Mononuclear cell (primary cell): ENCODE measurements at regions not wholly inside any gene's neighbourhood (a gene's known extent, or its start where the extent isn't known, plus 50 kb on each side); places are given as distances from the start of the nearest gene placed in this dataset.

Experiments
- H3K27me3 ChIP-seq: 2 replicates; pipeline ENCODE4 v1.6.0; 2011; ENCODE audit warnings: low read length, control low read depth; ENCODE audit not compliant: insufficient read depth
- H3K4me1 ChIP-seq: 2 replicates; pipeline ENCODE4 v1.5.1; 2011; ENCODE audit warnings: mild to moderate bottlenecking, low read length, control low read depth; ENCODE audit not compliant: insufficient read depth
- H3K4me3 ChIP-seq: 2 replicates; pipeline ENCODE4 v1.5.1; 2011; ENCODE audit warnings: mild to moderate bottlenecking, low read length, moderate library complexity
- H3K9me3 ChIP-seq: 2 replicates; pipeline ENCODE4 v1.5.1; 2011; ENCODE audit warnings: low read depth, mild to moderate bottlenecking, control low read depth, low read length

GRCh38 chr10:78995987-78996791, 72.6 kb upstream of the ZMIZ1 start:
- H3K9me3 ChIP-seq: no peaks in the 10 kb centered on the region

GRCh38 chr10:78996792-78997129, 72.0 kb upstream of the ZMIZ1 start:
- Histone ChIP-seq H3K4me1 (peaks cover 7% of the 10 kb centered on the region), H3K4me3 (no peak overlapping the region), H3K27me3 (no peaks in the 10 kb centered on the region), H3K9me3 (no peaks in the 10 kb centered on the region)

More at GRCh38 chr10:78995987-78996791, 72.6 kb upstream of the ZMIZ1 start:
- H3K4me3 ChIP-seq: no peak overlapping the region
- no peaks in the 10 kb centered on the region for H3K27me3 ChIP-seq
- peaks cover 2% of the 10 kb centered on the region for H3K4me1 ChIP-seq

- Histone ChIP-seq H3K27me3 (no peaks in the 10 kb centered on the region), H3K4me3 (no peak overlapping the region), H3K4me1 (peaks cover 7% of the 10 kb centered on the region), H3K9me3 (no peaks in the 10 kb centered on the region)
Observed at GRCh38 chr10:78997635-78998618, 70.8 kb upstream of the ZMIZ1 start.

GRCh38 chr10:79001082-79001885, 67.5 kb upstream of the ZMIZ1 start:
- Histone ChIP-seq H3K4me1 (peaks cover 7% of the 10 kb centered on the region), H3K27me3 (no peaks in the 10 kb centered on the region), H3K9me3 (no peaks in the 10 kb centered on the region), H3K4me3 (no peak overlapping the region)

- Histone ChIP-seq H3K4me3 (no peak overlapping the region), H3K4me1 (peaks cover 7% of the 10 kb centered on the region), H3K27me3 (no peaks in the 10 kb centered on the region), H3K9me3 (no peaks in the 10 kb centered on the region)
Observed at GRCh38 chr10:79002336-79002735, 66.4 kb upstream of the ZMIZ1 start.

- Histone ChIP-seq H3K27me3 (no peaks in the 10 kb centered on the region), H3K4me3 (no peak overlapping the region), H3K4me1 (peaks cover 7% of the 10 kb centered on the region), H3K9me3 (no peaks in the 10 kb centered on the region)
Observed at GRCh38 chr10:79003183-79004100, 65.3 kb upstream of the ZMIZ1 start.

GRCh38 chr10:79004311-79004710, 64.5 kb upstream of the ZMIZ1 start:
- H3K4me1 ChIP-seq: peaks cover 7% of the 10 kb centered on the region
- no peak overlapping the region for H3K4me3 ChIP-seq
- no peaks in the 10 kb centered on the region for H3K9me3 ChIP-seq
- H3K27me3 ChIP-seq: no peaks in the 10 kb centered on the region

GRCh38 chr10:79005126-79005810, 63.5 kb upstream of the ZMIZ1 start:
- Histone ChIP-seq H3K4me3 (no peak overlapping the region), H3K4me1 (peaks cover 7% of the 10 kb centered on the region), H3K9me3 (no peaks in the 10 kb centered on the region), H3K27me3 (no peaks in the 10 kb centered on the region)

GRCh38 chr10:79007018-79007417, 61.7 kb upstream of the ZMIZ1 start:
- no peaks in the 10 kb centered on the region for H3K4me1 ChIP-seq
- no peaks in the 10 kb centered on the region for H3K9me3 ChIP-seq
- no peak overlapping the region for H3K4me3 ChIP-seq
- no peaks in the 10 kb centered on the region for H3K27me3 ChIP-seq

- no peaks in the 10 kb centered on the region for H3K27me3 ChIP-seq
- no peak overlapping the region for H3K4me3 ChIP-seq
- no peaks in the 10 kb centered on the region for H3K9me3 ChIP-seq
- no peaks in the 10 kb centered on the region for H3K4me1 ChIP-seq
Observed at GRCh38 chr10:79007421-79008319, 61.1 kb upstream of the ZMIZ1 start.

- no peaks in the 10 kb centered on the region for H3K27me3 ChIP-seq
- H3K9me3 ChIP-seq: no peaks in the 10 kb centered on the region
- no peaks in the 10 kb centered on the region for H3K4me1 ChIP-seq
- H3K4me3 ChIP-seq: no peak overlapping the region
Observed at GRCh38 chr10:79009145-79009544, 59.6 kb upstream of the ZMIZ1 start.

GRCh38 chr10:79012567-79012966, 56.2 kb upstream of the ZMIZ1 start:
- Histone ChIP-seq H3K4me3 (no peak overlapping the region), H3K4me1 (no peaks in the 10 kb centered on the region), H3K9me3 (no peaks in the 10 kb centered on the region), H3K27me3 (no peaks in the 10 kb centered on the region)
